GM19467 (cell line): ENCODE measurements at regions not wholly inside any gene's neighbourhood (a gene's known extent, or its start where the extent isn't known, plus 50 kb on each side); places are given as distances from the start of the nearest gene placed in this dataset.
"Not testable (repeated sequence)": the region's sequence is repeated elsewhere in the genome, so short reads cannot be mapped to it uniquely, and the experiment has no call there.

Experiments used
- ATAC-seq: cut with Tn5 transposase; IDR thresholded peaks from one replicate; pipeline ENCODE4 v1.9.1; 2021; ENCODE audit warnings: mild to moderate bottlenecking, moderate library complexity; ENCODE audit not compliant: unreplicated experiment

- ATAC-seq: no peak
Measured at GRCh38 chr9:86632537-86632936, 278.3 kb upstream of the TUT7 start.

- no peak for ATAC-seq
Measured at GRCh38 chr9:86629530-86629929, 275.3 kb upstream of the TUT7 start.

- ATAC-seq: no peak
Measured at GRCh38 chr9:86626802-86627201, 272.6 kb upstream of the TUT7 start.

GRCh38 chr9:86624630-86625029 lies 270.4 kb upstream of the TUT7 start:
- no peak for ATAC-seq

- no peak for ATAC-seq
Measured at GRCh38 chr9:86614871-86615849, 260.9 kb upstream of the TUT7 start.

GRCh38 chr9:86613943-86614342 lies 259.7 kb upstream of the TUT7 start:
- ATAC-seq: no peak

GRCh38 chr9:86611534-86611933 lies 257.3 kb upstream of the TUT7 start:
- ATAC-seq: not testable (repeated sequence)

- no peak for ATAC-seq
Measured at GRCh38 chr9:86605303-86605702, 251.1 kb upstream of the TUT7 start.

GRCh38 chr9:86604741-86605140 lies 250.5 kb upstream of the TUT7 start:
- no peak for ATAC-seq

GRCh38 chr9:86602715-86603114 lies 248.5 kb upstream of the TUT7 start:
- ATAC-seq: no peak

- ATAC-seq: no peak
Measured at GRCh38 chr9:86601697-86602096, 247.5 kb upstream of the TUT7 start.

GRCh38 chr9:86600977-86601376 lies 246.8 kb upstream of the TUT7 start:
- ATAC-seq: no peak

- no peak for ATAC-seq
Measured at GRCh38 chr9:86600291-86600690, 246.1 kb upstream of the TUT7 start.

- ATAC-seq: no peak
Measured at GRCh38 chr9:86599561-86599960, 245.4 kb upstream of the TUT7 start.

- ATAC-seq: no peak
Measured at GRCh38 chr9:86598411-86599239, 244.4 kb upstream of the TUT7 start.

GRCh38 chr9:86594724-86595123 lies 240.5 kb upstream of the TUT7 start:
- no peak for ATAC-seq

GRCh38 chr9:86591472-86591871 lies 237.3 kb upstream of the TUT7 start:
- no peak for ATAC-seq

GRCh38 chr9:86589730-86590129 lies 235.5 kb upstream of the TUT7 start:
- ATAC-seq: no peak

GRCh38 chr9:86589273-86589672 lies 235.1 kb upstream of the TUT7 start:
- no peak for ATAC-seq

GRCh38 chr9:86586144-86586494 lies 231.9 kb upstream of the TUT7 start:
- ATAC-seq: no peak

- no peak for ATAC-seq
Measured at GRCh38 chr9:86585422-86586143, 231.4 kb upstream of the TUT7 start.
